ENCODE measurements at regions not wholly inside any gene's neighbourhood (a gene's known extent, or its start where the extent isn't known, plus 50 kb on each side); places are given as distances from the start of the nearest gene placed in this dataset.

- no peak for TF ChIP-seq CHD7 (IDR thresholded peaks at IDR 0.05; ENCODE audit: insufficient replicate concordance, low read length)
- TF ChIP-seq TAF7 (optimal IDR thresholded peaks at IDR 0.05; ENCODE audit: borderline replicate concordance, low read depth, low read length), result no peak
- TF ChIP-seq KDM1A (IDR thresholded peaks at IDR 0.05; ENCODE audit: borderline replicate concordance, low read length), result no peak
These were observed 88.4 kb upstream of the SPIN4 start (continued) for GRCh38 chrX:63439580-63439979.
